BJ (cell line): ENCODE measurements at regions not wholly inside any gene's neighbourhood (a gene's known extent, or its start where the extent isn't known, plus 50 kb on each side); places are given as distances from the start of the nearest gene placed in this dataset.
A peak's percentile ranks its signal among the peaks of the same experiment; 100 is the strongest.

Experiments
- CTCF ChIA-PET: fragments of 350-600 bp; formaldehyde crosslinking; extraction: SDS; loops from one replicate; lab custom pipeline; 2021; ENCODE audit warnings: antibody characterized with exemption, inconsistent platforms; lab: Yijun Ruan, JAX
- POLR2A ChIA-PET: fragments of 300-600 bp; sonication (Branson Sonifier 250); formaldehyde crosslinking; extraction: SDS; loops from one replicate; lab custom pipeline; 2021; ENCODE audit warnings: antibody characterized with exemption; lab: Charles Lee
- DNase-seq: peaks from one replicate; pipeline ENCODE4 v3.0.0-alpha.2; 2011; ENCODE audit warnings: low read depth
- H3K27me3 ChIP-seq: 2 replicates; pipeline ENCODE4 v1.6.0; 2011; ENCODE audit warnings: low read length; ENCODE audit not compliant: control insufficient read depth, insufficient read depth
- H3K36me3 ChIP-seq: 2 replicates; pipeline ENCODE4 v1.5.1; 2011; ENCODE audit warnings: low read length; ENCODE audit not compliant: control insufficient read depth, insufficient read depth
- H3K4me3 ChIP-seq: 2 replicates; pipeline ENCODE4 v1.5.1; 2011; ENCODE audit warnings: low read depth, mild to moderate bottlenecking, control low read depth, low read length
- TF ChIP-seq, protein P1 (sequence below): IDR thresholded peaks from 2 replicates; pipeline ENCODE4 v1.5.1; 2011; ENCODE audit warnings: low read depth, mild to moderate bottlenecking, control low read depth, inconsistent platforms, low read length, moderate library complexity; ENCODE audit not compliant: insufficient read depth

DNA sequence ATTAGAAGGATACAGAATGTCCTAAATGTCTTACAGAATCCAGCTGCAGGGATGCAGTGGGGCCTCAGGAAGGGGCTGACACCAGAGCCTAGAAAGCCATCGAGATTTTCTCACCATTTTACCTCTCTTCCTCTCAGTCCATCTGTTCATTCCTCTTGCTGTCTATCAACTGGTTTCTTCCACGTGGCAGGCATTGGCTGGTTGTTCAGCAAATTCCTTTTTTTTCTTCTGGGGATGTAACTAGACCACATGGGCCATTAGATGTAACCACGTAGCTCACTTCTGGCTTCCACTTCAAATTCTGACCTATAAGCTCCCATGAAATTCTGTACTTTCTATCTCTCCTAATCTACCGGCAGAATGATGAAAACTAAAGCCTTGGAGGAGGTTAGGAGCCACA is 93.6 kb upstream of the MTAP start:
- CTCF ChIA-PET = interaction anchor here (0.6 to 4.0 kb wide), 28 partner anchors 9 to 389 kb away, joined by 3 to 24 read pairs (median 4); no protein-coding TSS in a partner anchor
- H3K27me3 ChIP-seq = no peaks in the 10 kb centered on the region
- TF ChIP-seq, protein P1, sequence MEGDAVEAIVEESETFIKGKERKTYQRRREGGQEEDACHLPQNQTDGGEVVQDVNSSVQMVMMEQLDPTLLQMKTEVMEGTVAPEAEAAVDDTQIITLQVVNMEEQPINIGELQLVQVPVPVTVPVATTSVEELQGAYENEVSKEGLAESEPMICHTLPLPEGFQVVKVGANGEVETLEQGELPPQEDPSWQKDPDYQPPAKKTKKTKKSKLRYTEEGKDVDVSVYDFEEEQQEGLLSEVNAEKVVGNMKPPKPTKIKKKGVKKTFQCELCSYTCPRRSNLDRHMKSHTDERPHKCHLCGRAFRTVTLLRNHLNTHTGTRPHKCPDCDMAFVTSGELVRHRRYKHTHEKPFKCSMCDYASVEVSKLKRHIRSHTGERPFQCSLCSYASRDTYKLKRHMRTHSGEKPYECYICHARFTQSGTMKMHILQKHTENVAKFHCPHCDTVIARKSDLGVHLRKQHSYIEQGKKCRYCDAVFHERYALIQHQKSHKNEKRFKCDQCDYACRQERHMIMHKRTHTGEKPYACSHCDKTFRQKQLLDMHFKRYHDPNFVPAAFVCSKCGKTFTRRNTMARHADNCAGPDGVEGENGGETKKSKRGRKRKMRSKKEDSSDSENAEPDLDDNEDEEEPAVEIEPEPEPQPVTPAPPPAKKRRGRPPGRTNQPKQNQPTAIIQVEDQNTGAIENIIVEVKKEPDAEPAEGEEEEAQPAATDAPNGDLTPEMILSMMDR = no peak
- no peaks in the 10 kb centered on the region for H3K36me3 ChIP-seq
- H3K4me3 ChIP-seq = no peak overlapping the region
- no peak for DNase-seq
- POLR2A ChIA-PET = no interaction called here

DNA sequence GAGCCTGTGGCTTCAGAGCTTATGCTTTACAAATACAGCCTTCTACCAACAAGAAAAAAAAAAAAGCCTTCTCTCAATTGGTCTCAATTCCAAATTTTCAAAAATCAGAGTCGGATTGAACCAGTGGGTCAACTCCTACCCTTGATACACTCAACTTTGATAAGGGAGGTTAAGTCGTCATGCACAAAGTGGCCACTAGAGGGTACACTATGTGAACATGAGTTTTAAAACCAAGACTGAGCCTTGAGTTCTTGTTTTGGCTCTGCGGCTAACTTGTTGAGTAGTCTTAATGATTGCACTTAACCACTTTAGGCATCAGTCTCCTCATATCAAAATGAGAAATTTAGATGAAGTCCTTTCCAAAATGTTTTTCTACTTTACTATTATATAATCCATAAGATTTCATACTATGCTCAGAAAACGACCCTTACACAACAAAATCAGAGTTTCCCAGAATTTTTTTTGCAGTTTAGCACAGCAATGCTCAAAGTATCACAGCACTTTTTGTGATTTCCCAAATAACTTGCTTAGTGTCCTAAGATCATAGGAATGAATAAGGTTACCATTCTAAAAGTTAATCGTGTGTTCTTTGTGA is 92.9 kb upstream of the MTAP start:
- H3K4me3 ChIP-seq = no peak overlapping the region
- CTCF ChIA-PET = interaction anchor here (0.7 to 4.0 kb wide), 26 partner anchors 9 to 390 kb away, joined by 3 to 24 read pairs (median 4); no protein-coding TSS in a partner anchor
- POLR2A ChIA-PET = no interaction called here
- DNase-seq = no peak
- TF ChIP-seq, protein P1 = peak; percentile 69
- H3K27me3 ChIP-seq = no peaks in the 10 kb centered on the region
- no peaks in the 10 kb centered on the region for H3K36me3 ChIP-seq

DNA sequence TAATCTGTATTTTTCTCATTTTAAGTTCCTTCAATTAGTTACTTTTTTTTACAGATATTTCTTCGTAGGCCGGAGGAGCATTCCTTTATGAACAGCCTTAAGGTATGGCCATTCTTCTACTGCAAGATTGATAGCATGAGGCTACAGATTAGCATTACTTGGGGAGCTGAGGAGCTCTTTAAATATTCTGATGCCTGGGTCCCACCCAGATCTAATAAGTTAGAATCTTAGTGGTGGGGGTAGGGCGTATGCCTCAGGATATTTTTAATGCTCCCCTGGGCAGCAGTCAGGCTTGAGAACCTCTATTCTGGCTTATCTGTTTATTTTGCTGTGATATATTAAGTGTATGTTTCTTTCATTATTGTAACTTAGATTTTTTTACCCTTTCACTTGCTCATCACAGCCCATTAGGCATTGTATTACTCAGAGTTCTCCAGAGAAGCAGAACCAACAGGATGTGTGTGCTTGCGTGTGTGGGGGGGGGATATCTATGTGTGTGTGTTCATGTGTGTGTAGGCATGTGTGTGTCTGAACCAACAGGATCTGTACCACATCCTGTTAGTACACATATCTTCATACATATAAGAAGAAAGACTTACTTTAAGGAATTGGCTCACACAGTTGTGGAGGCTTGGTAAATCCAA is 91.8 kb upstream of the MTAP start:
- DNase-seq = no peak
- CTCF ChIA-PET = interaction anchor here (0.5 to 4.0 kb wide), 6 partner anchors 21 to 115 kb away, joined by 3 to 24 read pairs (median 3); no protein-coding TSS in a partner anchor
- Histone ChIP-seq H3K4me3 (no peak overlapping the region), H3K36me3 (no peaks in the 10 kb centered on the region), H3K27me3 (no peaks in the 10 kb centered on the region)
- TF ChIP-seq, protein P1 = no peak
- POLR2A ChIA-PET = no interaction called here

DNA sequence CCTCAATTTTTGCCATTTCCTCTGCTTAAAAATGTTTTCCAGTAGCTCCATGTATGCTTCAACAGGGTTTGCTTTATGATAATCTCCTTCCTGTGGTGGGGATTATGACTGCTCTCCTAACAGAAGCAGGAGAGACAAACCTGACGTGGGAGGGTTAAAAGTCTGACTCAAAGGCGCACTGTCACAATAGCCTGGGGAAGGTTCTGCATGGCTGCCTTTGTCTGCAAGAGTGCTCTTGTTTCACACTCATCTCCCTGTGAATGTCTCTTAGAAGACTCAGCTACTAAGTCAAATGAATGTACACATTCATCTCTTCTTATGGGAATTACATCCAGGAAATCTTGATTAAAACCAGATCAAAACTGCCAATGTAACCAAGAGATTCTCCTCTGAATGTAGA is 90.9 kb upstream of the MTAP start:
- no peak overlapping the region for H3K4me3 ChIP-seq
- TF ChIP-seq, protein P1 = no peak
- ChIA-PET CTCF (interaction anchor here (0.6 to 4.0 kb wide), 5 partner anchors 10 to 116 kb away, joined by 3 to 24 read pairs (median 3); no protein-coding TSS in a partner anchor), POLR2A (no interaction called here)
- no peaks in the 10 kb centered on the region for H3K36me3 ChIP-seq
- no peaks in the 10 kb centered on the region for H3K27me3 ChIP-seq
- DNase-seq = no peak

DNA sequence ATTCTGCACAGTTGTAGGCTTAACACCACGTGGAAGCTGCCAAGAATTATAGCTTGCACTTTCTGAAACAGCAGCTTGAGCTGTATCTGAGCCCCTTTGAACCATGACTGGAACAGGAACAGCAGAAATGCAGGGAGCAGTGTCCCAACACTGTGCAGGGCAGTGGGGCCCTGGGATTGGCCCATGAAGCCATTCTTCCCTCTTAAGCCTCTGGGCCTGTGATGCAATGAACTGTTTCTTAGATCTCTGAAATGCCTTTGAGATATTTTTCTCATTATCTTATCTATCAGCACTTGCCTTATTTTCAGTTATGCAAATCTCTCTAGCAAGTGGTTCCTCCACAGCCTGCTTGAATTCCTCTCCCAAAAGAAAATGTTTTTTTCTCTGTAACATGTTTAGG is 87.0 kb upstream of the MTAP start:
- TF ChIP-seq, protein P1 = no peak
- H3K27me3 ChIP-seq = no peaks in the 10 kb centered on the region
- no peak for DNase-seq
- ChIA-PET CTCF (interaction anchor here (0.6 kb wide), 1 partner anchor 7 kb away, joined by 4 read pairs; no protein-coding TSS in a partner anchor), POLR2A (no interaction called here)
- H3K36me3 ChIP-seq = no peaks in the 10 kb centered on the region
- H3K4me3 ChIP-seq = no peak overlapping the region
